UCSD-AML1 (cell line): ENCODE measurements at regions not wholly inside any gene's neighbourhood (a gene's known extent, or its start where the extent isn't known, plus 50 kb on each side); places are given as distances from the start of the nearest gene placed in this dataset.
"Not testable (repeated sequence)": the region's sequence is repeated elsewhere in the genome, so short reads cannot be mapped to it uniquely, and the experiment has no call there.

ENCODE experiments used
- DNase-seq: peaks from one replicate; lab custom pipeline; 2025; ENCODE audit not compliant: unreplicated experiment; lab: John Stamatoyannopoulos, UW

DNA sequence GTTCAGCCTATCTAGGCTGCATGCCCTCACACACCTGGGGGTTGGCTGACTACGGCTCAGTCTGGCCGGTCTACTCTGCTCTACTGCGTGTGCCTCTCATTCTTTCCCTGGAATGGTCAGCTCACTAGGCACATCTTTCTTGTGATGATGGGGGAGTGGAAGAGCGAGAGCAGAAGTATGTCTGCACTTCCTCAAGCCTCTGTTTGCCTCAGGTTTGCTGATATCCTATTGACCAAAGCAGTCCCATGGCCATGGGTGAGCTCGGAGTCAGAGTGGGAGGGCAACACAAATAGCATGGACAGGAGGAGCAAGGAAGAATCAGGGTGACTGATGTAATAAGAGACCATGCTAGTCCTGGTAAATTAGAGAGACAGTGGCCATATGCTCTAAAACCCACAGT is 167.9 kb upstream of the PRICKLE2 start:
- DNase-seq, result no peak

DNA sequence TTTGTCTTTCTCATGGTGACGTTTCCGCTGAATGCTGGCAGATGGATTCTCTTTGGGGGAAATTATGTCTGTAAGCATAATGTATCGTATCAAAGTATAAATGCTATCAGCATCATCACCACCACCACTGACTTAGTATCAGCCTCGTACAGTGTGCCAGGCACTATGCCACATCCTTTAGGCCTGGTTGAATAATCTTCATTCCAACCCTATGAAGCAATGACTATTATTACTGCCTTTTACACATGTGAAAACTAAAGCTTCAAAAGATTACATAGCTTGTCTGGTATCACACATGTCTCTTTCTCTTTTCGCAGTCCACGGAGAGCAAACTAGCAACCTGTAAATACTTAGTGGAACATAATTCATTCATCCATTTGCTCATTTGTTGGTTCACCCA is 166.7 kb upstream of the PRICKLE2 start:
- no peak for DNase-seq

DNA sequence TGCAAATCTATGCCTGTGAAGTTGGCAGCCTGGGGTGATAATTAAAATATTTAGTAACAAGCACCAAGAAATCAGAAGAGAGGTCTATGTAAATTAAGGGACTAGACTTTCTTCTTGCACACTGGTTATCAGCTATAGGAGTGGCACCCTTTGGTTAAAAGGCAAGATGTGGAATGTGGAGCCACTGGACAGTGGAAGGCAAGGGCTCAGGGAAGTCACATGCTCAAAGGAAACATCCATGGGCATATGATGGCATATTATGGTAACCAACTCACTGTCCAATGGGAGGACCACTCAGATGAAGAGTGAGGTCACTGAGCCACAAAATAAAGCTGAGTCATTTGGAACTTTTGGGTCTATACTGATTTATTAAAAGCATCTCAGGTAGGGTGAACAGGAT is 165.6 kb upstream of the PRICKLE2 start:
- no peak for DNase-seq

DNA sequence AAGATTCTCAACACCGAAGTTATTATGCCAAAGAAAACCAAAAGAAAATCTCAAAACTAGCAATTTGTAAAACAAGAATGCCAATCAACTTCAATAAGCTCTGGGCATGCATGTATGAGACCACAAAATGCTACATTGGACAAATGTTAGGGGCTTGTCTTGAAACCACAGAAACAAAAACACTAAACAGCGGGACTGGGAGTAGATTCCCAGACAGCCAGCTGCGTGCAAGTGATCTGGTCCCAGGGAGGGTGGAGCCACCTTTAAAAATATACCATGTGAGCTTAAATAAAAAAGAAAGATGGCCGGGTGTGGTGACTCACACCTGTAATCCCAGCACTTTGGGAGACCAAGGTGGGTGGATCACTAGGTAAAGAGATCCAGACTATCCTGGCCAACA is 163.6 kb upstream of the PRICKLE2 start:
- no peak for DNase-seq

DNA sequence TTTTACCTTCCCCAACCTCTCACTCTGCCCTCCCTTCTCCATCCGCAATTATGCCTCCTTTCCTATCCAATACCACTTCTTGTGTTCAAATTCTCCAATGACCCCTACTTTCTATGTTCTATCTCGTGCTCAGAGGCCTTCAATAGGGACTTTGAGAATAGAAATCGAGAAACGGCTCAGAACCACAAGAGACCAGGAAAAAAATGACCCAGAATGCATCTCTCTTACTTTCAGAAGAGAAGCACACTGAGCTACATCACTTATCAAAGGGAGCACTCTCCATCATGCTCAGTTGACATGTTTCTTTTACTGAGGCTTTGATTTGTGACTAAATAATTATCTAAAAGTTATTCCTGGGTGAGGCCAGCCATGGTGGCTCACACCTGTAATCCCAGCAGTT is 162.4 kb upstream of the PRICKLE2 start:
- DNase-seq, result no peak

DNA sequence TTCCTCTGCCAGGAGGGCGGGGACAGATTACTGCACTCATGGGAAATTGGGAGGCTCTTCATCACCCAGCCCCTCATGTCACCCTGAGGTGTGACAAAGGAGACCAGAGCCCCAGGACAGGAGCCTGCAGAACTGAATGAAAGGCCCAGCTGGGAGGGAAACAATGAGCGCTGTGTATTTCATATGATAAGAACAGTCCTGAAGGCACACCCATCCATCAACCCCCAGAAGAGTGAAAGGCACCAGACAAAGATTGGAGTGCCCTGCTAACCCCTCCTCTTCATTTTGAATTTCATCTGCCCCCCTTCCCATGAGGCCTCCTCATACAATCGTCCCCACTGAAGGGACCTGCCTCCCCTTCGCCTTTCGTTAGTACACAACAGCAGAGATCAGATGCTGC is 160.0 kb upstream of the PRICKLE2 start:
- DNase-seq, result no peak

DNA sequence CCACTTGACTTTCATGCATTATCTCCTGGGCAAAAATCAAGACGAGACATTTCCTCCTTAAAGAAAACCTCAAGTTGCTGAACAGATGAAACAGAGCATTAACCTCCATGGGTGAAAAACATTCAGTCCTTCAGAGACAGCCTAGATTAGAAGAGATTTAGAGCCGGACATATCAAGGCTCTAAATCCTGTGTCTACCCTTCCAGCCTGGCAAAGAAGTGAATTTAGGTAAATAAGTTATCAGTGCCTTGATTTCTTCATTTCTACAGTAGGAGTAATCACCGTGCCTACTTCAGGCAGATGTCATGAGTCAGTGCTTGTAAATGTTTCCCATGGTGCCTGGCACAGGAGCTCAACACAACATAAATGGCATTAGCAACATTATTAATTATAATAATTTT is 159.3 kb upstream of the PRICKLE2 start:
- DNase-seq, result no peak

DNA sequence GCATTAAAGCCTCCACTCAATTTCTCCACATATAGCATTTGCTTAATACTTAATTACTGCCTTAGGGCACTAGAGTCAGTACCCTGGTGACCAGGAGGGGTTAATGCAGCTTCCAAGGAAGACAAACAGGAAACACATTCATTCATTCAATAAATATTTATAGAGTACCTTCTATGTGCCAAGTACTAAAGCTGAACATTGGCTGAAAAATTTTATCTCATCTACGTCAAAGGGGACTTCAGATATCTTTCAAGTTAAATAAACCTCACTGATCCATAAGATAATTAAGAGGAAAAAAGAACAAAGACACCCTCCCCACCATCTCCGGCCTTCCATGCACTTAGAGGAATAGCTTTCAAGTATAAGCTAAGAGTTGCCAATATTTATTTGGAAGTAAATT is 156.9 kb upstream of the PRICKLE2 start:
- no peak for DNase-seq

DNA sequence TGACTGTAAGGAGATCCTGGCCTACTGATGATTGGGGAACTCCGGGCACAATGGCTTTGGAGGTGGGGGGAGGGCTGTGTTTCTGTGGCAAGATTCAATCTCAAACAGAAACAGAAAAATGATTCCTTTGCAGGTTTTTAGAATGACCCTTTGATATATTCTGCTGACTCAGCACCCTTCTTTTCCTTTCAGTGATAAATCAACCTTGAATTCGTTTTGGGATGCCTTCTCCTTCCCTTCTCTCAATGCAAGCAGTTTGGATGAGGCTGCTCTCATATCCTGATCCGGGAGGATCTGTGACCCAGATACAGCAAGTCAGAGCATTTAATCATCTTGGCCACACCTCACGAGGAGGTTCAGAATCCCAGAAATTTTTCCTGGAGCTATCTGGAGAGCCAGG is 156.1 kb upstream of the PRICKLE2 start:
- DNase-seq, result no peak

DNA sequence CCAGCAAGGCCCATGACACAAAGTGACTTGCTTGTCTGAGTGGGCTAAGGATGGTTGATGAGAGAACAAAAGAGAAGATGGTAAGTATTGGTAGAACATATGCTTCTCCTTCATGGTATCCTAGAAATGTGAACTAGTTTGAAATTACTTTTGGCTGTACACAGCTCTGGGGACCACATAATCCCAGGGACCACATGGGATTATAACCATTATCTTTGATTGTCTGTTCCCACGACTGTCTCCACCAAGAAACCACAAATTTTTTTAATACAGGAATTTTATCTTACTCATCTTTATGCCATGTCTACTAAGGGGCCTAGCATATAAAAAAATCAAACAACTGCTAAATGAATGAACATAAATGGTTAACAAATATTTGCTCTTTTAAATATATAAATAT is 155.3 kb upstream of the PRICKLE2 start:
- DNase-seq, result no peak

DNA sequence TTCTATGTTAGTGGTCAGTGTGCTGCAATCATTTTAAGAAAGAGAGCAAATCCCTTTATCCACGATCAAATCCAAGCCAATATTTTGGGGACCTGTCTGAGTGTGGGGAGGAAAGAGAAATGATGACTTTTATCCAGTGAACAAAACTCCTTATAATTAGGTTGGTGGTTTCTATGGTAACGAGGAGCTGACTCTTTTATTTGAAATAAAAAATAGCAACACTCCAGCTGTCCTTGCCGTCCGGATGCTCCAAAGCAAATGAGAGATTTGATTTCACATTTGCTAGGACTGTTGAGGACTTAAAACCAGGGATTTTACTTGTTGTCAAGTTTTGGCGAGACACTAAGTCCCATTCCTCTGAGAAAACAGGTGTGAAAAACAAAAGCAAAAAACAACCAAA is 154.0 kb upstream of the PRICKLE2 start:
- DNase-seq, result no peak

DNA sequence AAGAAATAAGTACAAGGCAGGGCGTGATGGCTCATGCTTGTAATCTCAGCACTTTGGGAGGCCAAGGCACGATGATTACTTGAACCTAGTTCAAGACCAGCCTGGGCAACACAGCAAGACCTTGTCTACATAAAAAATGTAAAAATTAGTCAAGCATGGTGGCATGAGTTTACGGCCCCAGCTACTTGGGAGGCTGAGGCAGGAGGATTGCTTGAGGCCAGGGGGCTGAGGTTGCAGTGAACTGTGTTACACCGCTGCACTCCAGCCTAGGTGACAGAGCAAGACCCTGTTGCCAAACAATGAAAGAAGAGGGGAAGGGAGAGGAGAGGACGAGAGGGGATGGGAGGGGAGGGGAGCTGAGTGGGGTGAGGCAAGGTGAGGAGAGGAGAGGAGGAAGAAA is 152.7 kb upstream of the PRICKLE2 start:
- no peak for DNase-seq

DNA sequence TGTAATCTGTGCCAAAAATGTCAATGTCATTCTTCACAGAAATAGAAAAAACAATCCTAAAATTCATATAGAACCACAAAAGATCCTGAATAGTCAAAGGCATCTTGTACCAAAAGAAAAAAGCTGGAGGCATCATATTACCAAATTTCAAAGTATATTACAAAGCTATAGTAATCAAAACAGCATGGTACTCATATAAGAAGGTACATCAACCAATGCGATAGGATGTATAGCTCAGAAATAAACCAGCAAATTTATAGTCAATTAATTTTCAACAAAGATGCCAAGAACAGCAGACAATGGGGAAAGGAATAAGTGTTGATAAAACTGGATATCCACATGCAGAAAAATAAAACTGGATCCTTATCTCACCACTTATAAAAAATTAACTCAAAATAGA is 150.5 kb upstream of the PRICKLE2 start:
- DNase-seq, result no peak

DNA sequence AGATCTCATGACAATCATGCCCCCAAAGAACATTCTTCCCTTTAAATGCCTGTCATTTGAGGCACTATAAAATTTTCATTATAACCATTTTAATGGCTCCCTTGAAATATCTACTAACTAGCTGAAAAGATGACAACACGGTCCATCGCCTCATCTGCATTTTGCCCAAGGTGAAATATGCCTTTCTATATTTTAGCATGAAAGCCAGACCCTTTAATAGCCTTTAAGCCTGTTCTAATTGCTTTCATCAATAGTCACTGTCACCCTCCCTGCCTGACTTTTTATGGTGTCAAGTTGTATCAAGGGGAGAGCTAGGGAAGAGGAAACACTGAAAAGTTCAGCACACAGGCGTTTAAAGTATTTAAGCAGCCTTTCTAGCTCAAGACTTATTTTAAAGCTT is 144.1 kb upstream of the PRICKLE2 start:
- no peak for DNase-seq

DNA sequence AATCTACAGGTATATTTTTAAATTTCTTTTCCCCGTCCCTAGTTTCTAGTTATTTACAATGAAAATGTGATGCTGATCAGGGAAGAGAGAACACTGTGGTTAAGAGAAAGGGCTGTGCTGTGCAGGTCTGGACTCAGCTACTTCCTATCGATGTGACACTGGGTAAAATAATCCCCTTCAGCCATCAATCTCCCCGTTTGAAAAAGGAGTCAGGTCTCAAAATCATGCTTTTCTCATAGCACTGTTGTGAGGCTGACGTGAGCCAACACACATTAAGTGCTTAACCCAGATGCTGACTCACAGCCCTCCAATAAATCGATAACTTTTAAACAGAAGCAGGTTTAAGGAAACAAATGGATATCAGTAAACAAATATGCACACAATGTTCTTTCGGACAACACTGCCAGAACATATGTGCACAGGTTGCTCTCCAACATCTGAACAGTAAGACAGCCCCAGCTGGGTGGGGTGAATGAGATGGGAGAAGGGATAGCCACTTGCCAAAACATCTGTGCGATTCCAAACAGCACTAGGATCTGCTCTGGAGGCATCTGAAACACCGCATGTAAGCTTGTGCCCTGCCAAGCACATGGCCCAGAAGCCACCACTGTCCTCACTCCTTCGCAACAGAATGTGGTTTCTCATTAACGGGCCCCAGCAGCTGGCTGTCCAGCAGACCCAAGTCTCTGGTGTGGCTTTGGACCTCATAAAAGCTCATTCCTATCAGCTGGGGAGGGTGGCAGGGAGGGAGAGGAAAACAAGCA is 143.2 kb upstream of the PRICKLE2 start:
- DNase-seq, result no peak

DNA sequence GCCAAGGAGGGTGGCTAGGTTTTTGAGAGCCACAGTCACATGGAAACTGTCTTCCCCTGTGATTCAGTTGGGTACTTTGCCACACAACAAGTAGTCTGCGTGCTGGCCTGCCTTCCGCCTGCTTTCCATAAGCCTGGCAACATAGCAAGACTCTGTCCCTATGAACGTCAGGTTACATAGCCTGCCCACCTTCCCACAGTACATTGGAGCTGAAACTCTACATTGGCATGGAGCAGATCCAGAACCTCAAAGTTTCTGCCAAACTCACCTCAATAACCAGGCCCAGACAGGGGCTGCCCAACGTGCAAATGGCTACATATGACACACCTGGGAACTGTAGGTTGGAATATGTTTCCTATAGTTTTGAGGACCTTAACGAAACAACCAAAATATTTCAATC is 140.6 kb upstream of the PRICKLE2 start:
- DNase-seq, result no peak

DNA sequence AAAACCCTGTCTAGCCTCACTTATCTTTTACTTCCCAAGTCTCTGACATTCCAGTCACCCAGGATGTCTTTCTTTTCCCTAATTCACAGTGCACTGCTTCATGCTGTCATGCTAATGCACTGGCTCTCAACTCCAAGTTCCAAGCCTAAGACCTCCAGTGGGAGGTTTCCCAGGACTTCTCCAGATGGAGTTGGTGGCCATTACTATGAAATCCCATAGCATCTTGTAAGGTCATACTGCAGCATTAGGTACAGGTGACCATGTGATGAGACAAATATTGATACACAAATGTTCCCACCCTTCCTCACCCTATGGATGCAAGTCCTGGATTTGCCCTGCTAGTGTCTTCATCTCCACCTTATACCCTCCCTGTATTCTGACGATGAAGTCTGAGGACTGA is 138.6 kb upstream of the PRICKLE2 start:
- no peak for DNase-seq

DNA sequence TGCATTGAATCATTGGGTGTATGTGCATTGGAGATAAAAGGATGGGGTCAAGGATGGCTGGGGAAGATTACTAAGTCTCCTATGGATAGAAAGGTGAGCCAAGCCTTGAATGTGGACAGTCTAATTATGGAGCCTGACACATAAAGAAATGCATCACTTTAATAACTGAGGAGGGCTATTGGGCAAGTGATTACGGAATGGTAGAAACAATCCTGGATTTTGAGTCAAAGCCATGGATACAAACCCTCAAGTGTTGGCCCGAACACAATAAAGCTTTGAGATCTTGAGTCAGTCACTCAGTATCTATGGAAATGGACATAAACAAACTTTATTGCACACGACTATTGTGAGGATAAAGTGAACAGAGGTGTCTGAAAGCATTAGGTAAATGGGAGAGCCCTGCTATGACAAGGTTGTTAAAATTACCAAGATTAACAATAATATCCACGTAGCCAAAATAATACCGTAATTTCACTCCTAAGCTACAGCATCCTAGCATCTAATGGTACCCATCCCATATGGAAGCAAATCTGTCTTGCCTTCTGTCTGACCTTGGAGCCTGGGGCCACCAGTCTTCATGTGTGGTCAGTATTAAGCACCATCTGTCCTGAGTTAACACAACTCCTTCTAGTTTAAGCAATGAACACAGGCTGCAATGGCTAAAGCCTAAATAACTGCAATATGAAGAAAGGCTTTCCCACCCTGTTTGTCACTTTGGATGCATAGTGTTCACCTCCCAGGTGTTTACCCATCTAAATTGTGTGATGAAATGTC is 136.9 kb upstream of the PRICKLE2 start:
- no peak for DNase-seq

DNA sequence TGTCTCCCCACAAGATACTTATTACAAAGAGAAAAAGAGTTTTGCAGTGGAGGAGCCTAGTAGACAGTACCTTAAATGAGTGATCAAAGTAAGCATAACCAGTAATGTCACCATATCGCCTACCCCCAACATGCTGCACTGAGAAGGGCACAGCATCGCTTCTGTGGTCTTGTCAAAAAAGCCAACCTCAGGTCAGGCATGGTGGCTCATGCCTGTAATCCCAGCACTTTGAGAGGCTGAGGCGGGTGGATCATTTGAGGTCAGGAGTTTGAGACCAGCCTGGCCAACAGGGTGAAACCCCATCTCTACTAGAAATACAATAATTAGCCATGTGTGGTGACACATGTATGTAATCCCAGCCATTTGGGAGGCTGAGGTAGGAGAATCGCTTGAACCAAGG is 135.8 kb upstream of the PRICKLE2 start:
- DNase-seq, result not testable (repeated sequence)

DNA sequence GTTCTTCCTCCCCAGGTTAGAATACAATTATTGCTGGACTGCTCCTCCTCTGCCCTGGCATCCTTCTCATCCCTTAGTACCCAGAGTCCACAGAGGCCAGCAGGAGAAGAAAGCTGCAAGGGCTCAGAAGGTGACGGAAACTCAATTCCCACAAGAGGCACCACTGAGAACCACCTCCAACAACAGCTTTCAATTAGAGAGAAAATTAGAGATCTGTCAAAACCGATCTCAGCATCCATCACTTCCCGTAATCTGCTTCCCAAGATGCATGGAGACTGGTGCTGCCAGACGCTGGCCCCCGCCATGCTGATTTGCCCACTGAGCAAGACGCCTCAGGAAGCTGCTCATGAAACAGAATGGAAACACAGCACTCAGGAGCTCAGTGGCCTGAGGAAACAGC is 135.0 kb upstream of the PRICKLE2 start:
- no peak for DNase-seq

DNA sequence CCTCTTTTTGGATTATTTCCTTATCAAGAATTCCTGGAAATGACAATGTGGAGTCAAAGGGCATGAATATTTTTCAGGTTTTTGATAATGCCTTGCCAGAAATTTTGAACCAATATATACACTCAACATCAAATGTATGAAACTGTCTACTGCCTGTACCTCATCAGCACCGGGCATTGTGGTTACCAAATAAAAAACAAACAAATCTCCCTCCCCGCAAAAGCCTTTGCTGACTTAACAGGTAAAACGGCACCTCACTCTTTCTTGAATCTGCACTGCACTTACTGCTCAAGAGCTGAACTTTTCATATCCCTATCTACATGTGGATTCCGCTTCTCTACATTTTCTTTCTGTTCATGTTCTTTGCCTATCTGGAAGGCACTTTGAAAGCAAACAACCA is 134.5 kb upstream of the PRICKLE2 start:
- no peak for DNase-seq

DNA sequence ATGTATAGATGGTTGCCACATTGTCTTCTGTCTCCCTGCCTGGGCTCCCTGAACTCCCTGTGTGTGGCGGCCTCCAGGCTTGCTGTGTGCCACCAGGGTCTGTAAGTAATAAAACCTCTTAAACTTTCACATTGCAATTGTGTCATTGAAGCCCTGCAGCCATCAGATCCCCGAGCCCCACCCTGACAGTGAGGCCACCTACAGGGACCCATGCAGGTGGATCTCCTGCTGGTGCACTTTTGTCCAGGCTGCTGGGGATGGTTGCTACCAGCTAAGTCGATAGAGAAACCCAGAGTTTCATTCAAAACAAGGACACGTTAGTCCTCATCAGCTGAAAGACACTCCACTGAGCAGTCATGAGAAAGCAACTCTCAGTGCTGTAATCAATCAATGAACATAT is 133.6 kb upstream of the PRICKLE2 start:
- DNase-seq, result no peak

DNA sequence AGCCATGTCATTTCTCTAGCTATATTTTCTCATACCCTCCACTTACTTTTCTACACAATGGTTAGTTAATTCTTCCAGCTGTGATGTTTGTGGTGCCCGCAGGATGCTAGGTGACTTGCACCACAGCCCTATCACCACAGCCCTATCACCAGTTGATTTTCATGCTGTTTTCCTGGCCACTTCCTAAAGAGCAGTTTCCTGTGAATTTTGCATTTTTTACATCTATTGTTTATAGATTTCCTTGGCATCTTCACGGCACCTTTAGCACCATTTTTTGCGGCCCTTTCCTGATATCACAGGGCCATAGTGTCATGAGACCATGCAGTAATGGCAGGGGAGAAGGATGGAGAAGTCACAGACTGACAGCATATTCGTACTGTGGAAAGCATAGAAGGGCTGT is 132.9 kb upstream of the PRICKLE2 start:
- DNase-seq, result no peak
